ENCODE measurements at regions not wholly inside any gene's neighbourhood (a gene's known extent, or its start where the extent isn't known, plus 50 kb on each side); places are given as distances from the start of the nearest gene placed in this dataset.

DNA sequence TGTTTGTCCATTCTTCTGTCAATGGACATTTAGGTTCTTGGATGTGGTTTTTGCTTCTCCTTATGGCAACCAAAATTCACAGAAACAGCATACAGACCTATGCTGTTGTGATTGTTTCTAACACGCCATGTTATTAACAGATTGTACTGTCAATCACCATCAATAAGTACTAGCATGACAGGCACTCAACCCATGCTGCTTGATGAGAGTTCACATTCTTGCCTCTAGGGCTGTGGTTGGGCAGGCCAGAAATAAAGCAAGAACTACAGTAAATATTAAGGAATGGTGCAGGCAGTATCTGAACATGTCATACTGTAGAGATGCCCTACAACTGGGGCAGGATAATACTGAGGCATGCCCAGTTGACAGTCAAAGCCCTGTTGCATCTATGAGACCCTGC lies 171.2 kb upstream of the ZFHX3 start:
- Mint-ChIP-seq H3K4me1 (ENCODE audit: low read depth) (peaks cover 4% of the 10 kb centered on the region), H3K9me3 (ENCODE audit: low read depth) (no peaks in the 10 kb centered on the region), H3K36me3 (ENCODE audit: insufficient read depth) (no peaks in the 10 kb centered on the region), H3K27me3 (peaks cover 22% of the 10 kb centered on the region), H3K27ac (no peak overlapping the region), H3K4me3 (ENCODE audit: low read depth) (no peak overlapping the region)
- no peak for TF ChIP-seq CTCF (IDR thresholded peaks at IDR 0.05; ENCODE audit: unreplicated experiment)
- DNase-seq (ENCODE audit: low spot score, unreplicated experiment) = no peak

DNA sequence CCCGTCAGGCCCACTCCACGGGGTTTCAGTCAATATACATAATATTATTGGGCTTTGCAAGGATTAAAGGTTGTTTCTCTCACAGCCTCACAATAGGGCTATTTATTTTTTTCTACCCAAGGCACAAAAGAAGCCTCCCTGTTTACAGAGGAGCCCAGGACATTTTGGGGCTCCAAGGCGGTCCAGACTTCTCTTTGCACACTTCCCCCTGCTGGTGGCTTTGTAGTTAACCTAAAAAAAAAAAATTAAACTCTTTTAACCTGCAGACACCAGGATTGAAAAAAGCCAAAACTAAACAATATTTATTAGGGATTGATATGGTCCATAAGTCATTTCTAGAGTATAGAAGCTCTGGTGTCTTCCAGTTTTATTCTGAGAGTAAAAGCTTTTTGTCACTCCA lies 169.7 kb upstream of the ZFHX3 start:
- Mint-ChIP-seq H3K9me3 (ENCODE audit: low read depth) (no peaks in the 10 kb centered on the region), H3K27ac (no peak overlapping the region), H3K27me3 (peaks cover 36% of the 10 kb centered on the region), H3K36me3 (ENCODE audit: insufficient read depth) (no peaks in the 10 kb centered on the region), H3K4me3 (ENCODE audit: low read depth) (no peak overlapping the region), H3K4me1 (ENCODE audit: low read depth) (peaks cover 16% of the 10 kb centered on the region)
- peak; percentile 51 for TF ChIP-seq CTCF (IDR thresholded peaks at IDR 0.05; ENCODE audit: unreplicated experiment)
- no peak for DNase-seq (ENCODE audit: low spot score, unreplicated experiment)

- Mint-ChIP-seq H3K36me3 (ENCODE audit: insufficient read depth) (no peaks in the 10 kb centered on the region), H3K27ac (no peak overlapping the region)
Observed at GRCh38 chr16:73216932-73217331, 169.0 kb upstream of the ZFHX3 start.

GRCh38 chr16:73215678-73216377 lies 167.9 kb upstream of the ZFHX3 start:
- H3K4me1 Mint-ChIP-seq (ENCODE audit: low read depth) = peaks cover 18% of the 10 kb centered on the region
- peaks cover 35% of the 10 kb centered on the region for H3K27me3 Mint-ChIP-seq

More at GRCh38 chr16:73216932-73217331, 169.0 kb upstream of the ZFHX3 start:
- Mint-ChIP-seq H3K4me1 (ENCODE audit: low read depth) (peaks cover 18% of the 10 kb centered on the region), H3K9me3 (ENCODE audit: low read depth) (no peaks in the 10 kb centered on the region), H3K4me3 (ENCODE audit: low read depth) (no peak overlapping the region), H3K27me3 (peaks cover 36% of the 10 kb centered on the region)
- no peak for TF ChIP-seq CTCF (IDR thresholded peaks at IDR 0.05; ENCODE audit: unreplicated experiment)
- no peak for DNase-seq (ENCODE audit: low spot score, unreplicated experiment)

More at GRCh38 chr16:73215678-73216377, 167.9 kb upstream of the ZFHX3 start:
- Mint-ChIP-seq H3K36me3 (ENCODE audit: insufficient read depth) (no peaks in the 10 kb centered on the region), H3K27ac (no peak overlapping the region), H3K9me3 (ENCODE audit: low read depth) (no peaks in the 10 kb centered on the region), H3K4me3 (ENCODE audit: low read depth) (no peak overlapping the region)
- DNase-seq (ENCODE audit: low spot score, unreplicated experiment) = no peak
- no peak for TF ChIP-seq CTCF (IDR thresholded peaks at IDR 0.05; ENCODE audit: unreplicated experiment)
